Loucy (cell line): ENCODE measurements at regions not wholly inside any gene's neighbourhood (a gene's known extent, or its start where the extent isn't known, plus 50 kb on each side); places are given as distances from the start of the nearest gene placed in this dataset.

Experiments used
- CTCF ChIP-seq: fragments of 200-600 bp; sonication (generic); conservative IDR thresholded peaks from 2 replicates; pipeline ENCODE4 v1.5.1; 2014; ENCODE audit warnings: mild to moderate bottlenecking, antibody characterized with exemption, low read length
- EZH2phosphoT487 ChIP-seq: fragments of 200-600 bp; IDR thresholded peaks from 2 replicates; pipeline ENCODE4 v1.6.1; 2018; ENCODE audit warnings: antibody characterized with exemption, mild to moderate bottlenecking, moderate library complexity, borderline replicate concordance

- no peak for TF ChIP-seq CTCF
- TF ChIP-seq EZH2phosphoT487: no peak
Observed at GRCh38 chr2:54406031-54406430, 50.1 kb upstream of the SPTBN1 start.
